ENCODE measurements at regions not wholly inside any gene's neighbourhood (a gene's known extent, or its start where the extent isn't known, plus 50 kb on each side); places are given as distances from the start of the nearest gene placed in this dataset.

- no peak overlapping the region for H3K4me3 ChIP-seq (ENCODE audit: low read depth, low read length)
- no peak for TF ChIP-seq CTCF (IDR thresholded peaks at IDR 0.05; ENCODE audit: control insufficient read depth, extremely low read depth, insufficient read depth)
- no peak for DNase-seq (ENCODE audit: low read depth)
Observed at GRCh38 chr7:70870349-70870748, 261.6 kb upstream of the GALNT17 start.

- H3K4me3 ChIP-seq (ENCODE audit: low read depth, low read length) = no peak overlapping the region
- DNase-seq (ENCODE audit: low read depth) = no peak
- no peak for TF ChIP-seq CTCF (IDR thresholded peaks at IDR 0.05; ENCODE audit: control insufficient read depth, extremely low read depth, insufficient read depth)
Observed at GRCh38 chr7:70872188-70872587, 259.8 kb upstream of the GALNT17 start.

GRCh38 chr7:70881167-70881847 is 250.6 kb upstream of the GALNT17 start:
- DNase-seq (ENCODE audit: low read depth) = no peak
- H3K4me3 ChIP-seq (ENCODE audit: low read depth, low read length) = no peak overlapping the region
- TF ChIP-seq CTCF (IDR thresholded peaks at IDR 0.05; ENCODE audit: control insufficient read depth, extremely low read depth, insufficient read depth) = no peak

DNA sequence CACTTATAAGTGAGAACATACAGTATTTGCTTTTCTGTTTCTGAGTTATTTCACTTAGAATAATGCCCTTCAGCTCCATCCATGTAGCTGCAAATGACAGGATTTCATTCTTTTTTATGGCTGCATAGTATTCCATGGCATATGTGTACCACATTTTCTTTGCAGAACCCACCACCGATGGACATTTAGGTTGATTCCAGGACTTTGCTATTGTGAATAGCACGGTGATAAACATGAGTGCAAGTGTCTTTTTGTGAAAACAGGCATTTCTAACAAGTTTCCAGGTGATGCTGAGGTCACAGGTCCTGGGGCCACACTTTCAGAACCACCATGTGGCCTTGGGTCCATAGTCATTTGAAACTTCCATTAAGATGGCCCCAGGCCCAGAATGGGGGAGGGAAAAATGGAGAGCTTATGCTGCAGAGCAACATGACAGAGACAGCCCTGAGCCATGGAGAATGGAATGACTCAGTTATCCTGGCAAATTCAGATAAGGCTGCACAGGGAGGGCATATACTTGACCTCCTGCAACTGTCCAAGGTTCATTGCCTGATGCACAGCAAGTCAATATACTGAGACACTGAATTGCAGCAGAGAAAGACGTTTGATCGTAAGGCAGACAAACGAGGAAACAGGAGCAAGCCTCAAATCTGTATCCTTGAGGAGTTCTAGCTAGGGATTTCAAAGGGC is 248.0 kb upstream of the GALNT17 start:
- TF ChIP-seq CTCF (IDR thresholded peaks at IDR 0.05; ENCODE audit: control insufficient read depth, extremely low read depth, insufficient read depth) = no peak
- no peak overlapping the region for H3K4me3 ChIP-seq (ENCODE audit: low read depth, low read length)
- no peak for DNase-seq (ENCODE audit: low read depth)

DNA sequence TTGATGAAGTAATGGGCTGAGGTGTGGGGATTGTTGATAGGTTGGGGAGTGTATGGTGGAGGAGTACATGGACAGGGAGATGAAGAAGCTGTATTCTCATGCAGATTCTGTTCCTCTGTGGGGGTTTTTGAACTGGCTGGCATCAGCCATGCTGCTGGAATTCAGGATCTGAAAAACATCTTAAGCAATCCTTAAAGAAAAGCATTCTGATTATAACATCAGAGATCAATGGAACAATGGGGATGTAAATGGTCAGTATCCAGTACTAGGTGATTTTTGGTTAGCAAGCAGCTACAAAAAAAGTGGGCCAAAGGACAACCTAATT is 247.5 kb upstream of the GALNT17 start:
- TF ChIP-seq CTCF (IDR thresholded peaks at IDR 0.05; ENCODE audit: control insufficient read depth, extremely low read depth, insufficient read depth) = no peak
- no peak for DNase-seq (ENCODE audit: low read depth)
- no peak overlapping the region for H3K4me3 ChIP-seq (ENCODE audit: low read depth, low read length)

GRCh38 chr7:70884809-70885208 is 247.1 kb upstream of the GALNT17 start:
- no peak for TF ChIP-seq CTCF (IDR thresholded peaks at IDR 0.05; ENCODE audit: control insufficient read depth, extremely low read depth, insufficient read depth)
- DNase-seq (ENCODE audit: low read depth) = no peak
- H3K4me3 ChIP-seq (ENCODE audit: low read depth, low read length) = no peak overlapping the region

DNA sequence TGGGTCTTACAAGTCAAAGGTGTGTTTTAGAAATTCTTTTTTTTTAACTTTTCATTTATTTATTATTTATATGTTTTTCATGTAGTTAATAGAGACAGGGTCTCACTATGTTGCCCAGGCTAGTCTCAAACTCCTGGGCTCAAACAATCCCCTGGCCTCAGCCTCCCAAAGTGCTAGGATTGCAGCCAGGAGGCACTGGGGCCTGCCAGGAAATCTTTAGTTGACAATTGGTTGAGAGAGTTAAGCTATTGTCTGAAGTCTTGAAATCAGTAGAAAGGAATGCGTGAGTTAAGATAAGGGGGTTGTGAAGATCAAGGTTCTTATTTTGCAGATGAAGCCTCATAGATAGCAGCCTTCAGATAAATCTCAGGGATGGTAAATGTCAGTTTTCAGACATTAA is 245.4 kb upstream of the GALNT17 start:
- H3K4me3 ChIP-seq (ENCODE audit: low read depth, low read length) = no peak overlapping the region
- no peak for TF ChIP-seq CTCF (IDR thresholded peaks at IDR 0.05; ENCODE audit: control insufficient read depth, extremely low read depth, insufficient read depth)
- DNase-seq (ENCODE audit: low read depth) = no peak
